GM19238 (cell line): ENCODE measurements at regions not wholly inside any gene's neighbourhood (a gene's known extent, or its start where the extent isn't known, plus 50 kb on each side); places are given as distances from the start of the nearest gene placed in this dataset.
A peak's percentile ranks its signal among the peaks of the same experiment; 100 is the strongest.
"Not testable (repeated sequence)": the region's sequence is repeated elsewhere in the genome, so short reads cannot be mapped to it uniquely, and the experiment has no call there.

ENCODE experiments used
- DNase-seq: peaks from one replicate; pipeline ENCODE4 v3.0.0; 2011; ENCODE audit warnings: low spot score; ENCODE audit not compliant: insufficient read length

GRCh38 chr16:26710450-26710849 lies 356.3 kb upstream of the C16orf82 start:
- no peak for DNase-seq

DNA sequence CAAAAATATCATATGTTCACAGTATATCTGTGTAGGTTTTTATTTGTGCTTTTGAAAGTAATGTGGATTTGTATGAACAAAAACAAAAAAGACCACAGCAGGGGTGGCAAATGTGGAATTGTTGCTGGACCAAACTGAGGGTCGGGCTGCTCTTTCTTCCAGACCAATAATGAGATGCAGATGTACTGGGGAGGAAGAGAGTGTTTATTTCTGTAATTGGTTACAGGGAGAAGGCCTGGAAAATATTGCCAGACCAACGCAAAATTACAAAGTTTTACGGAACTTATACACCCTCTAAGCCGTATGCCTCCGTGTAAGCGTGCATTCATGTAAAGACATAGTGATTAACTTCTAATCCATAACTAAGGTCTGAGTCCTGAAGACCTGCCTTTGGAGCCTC lies 353.9 kb upstream of the C16orf82 start:
- DNase-seq, result no peak

DNA sequence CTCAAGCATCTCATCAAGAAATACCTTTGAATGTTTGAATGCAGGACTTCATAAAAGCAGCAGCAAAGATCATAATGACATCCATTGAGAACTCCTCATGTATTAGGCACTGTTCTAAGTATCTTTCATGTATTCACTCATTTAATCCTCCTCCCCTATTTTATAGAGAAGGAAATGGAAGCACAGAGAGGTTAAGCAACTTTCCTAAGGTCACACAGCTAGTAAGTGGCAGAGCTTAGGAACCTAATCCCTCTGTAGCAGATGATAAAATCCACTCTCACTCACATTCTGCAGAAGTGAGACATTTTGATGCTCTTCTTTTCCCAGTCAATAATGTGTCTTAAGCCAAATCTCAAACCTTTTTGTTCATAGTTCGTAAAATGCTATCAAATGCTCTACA lies 350.8 kb upstream of the C16orf82 start:
- DNase-seq, result no peak

DNA sequence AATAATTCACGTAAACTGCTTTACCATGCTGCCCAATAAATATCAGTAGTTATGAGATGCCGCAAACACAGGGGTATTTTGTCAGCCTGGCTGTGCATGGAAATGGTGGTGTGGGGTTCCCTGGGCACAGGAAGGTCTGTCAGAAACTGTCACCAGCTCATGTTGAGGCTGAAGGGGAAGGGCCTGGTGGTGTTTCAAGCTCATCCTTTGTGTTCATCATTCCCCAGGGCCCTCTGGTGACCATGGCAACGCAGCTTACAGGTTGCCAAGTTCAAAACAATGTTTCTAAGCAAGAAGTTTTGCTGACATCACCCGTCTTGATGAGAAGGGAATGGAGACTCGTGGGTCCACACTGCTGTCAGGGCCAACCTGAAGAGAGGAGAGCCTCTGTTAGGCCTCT lies 348.9 kb upstream of the C16orf82 start:
- no peak for DNase-seq

GRCh38 chr16:26721290-26721689 lies 345.4 kb upstream of the C16orf82 start:
- no peak for DNase-seq

DNA sequence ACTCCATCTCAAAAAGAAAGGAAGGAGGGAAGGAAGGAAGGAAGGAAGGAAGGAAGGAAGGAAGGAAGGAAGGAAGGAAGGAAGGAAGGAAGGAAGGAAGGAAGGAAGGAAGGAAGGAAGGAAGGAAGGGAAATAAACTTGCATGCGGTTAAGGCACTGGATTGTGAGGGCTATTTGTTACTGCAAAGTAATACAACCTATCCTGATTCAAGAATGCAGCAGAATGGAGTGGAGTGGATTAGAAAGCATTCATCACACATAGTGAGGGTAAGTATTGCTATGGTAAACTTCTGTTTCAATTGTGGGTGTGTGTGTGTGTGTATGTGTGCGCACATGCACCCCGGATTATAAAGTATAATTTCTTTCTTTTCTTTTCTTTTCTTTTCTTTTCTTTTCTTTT lies 344.8 kb upstream of the C16orf82 start:
- DNase-seq, result not testable (repeated sequence)

GRCh38 chr16:26724189-26724588 lies 342.5 kb upstream of the C16orf82 start:
- no peak for DNase-seq

DNA sequence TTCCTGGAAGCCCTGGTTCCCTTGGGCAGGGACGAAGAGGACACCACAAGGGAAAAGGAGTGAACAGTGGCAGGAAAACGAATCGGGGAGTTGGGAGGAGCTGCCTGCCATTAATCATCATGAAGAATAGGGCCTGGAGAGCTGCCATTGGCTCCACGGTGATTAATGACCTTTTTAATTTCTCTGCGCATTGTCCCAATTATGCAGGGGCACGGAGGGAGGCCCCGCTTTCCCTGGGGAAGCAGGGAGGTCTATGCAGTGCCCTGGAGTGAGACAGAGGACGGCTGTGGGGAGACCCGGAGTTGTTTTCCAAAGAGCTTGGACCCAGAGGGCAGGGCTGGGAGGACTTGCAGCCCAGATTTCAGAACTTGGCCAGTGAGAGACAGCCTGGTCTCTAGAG lies 338.9 kb upstream of the C16orf82 start:
- DNase-seq, result no peak

DNA sequence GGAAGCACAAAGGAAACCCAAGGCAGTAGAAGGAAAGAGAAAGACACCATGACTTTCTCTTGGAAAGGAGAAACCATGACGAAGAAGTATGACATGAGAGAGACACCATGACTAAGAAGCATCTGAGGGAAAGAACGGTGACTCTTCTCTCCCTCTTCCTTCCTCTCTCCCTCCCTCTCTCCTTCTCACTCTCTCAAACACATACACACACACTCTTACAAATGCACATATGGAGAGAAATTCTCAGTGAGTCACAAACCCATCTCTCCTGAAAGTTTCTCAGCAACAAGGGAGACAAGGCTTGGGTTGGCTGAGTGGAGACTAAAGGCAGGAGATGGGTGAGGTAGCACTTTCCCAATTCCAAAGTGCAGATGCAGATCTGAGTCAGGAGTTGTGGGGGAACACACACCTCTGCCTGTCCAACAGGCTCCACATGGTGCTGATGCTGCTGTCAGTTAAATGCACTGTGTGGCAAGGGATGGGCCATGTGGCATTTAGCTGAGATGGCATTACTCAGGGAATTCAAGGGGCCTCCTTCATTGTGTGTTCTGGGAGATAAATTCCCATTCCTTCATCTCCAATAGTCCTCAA lies 336.7 kb upstream of the C16orf82 start:
- no peak for DNase-seq

GRCh38 chr16:26731729-26732128 lies 335.0 kb upstream of the C16orf82 start:
- DNase-seq, result no peak

DNA sequence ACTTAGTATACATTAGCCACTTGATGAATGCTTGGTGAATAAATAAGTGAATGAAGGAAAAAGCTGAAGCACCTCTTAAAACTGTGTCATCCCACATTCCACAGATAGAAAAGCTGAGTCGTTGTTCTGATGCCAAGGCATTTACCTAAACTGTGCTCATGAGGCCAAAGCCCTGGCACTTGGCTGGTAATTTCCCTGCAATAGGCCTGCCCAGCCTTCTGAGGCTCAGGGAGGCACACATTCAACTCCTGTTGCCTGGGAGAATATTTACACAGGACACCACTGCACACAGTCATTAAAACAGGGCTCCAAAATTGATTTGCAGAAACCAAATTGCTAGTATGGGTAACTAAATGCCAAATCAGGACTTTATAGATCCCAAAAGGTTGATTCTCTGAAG lies 333.0 kb upstream of the C16orf82 start:
- no peak for DNase-seq

DNA sequence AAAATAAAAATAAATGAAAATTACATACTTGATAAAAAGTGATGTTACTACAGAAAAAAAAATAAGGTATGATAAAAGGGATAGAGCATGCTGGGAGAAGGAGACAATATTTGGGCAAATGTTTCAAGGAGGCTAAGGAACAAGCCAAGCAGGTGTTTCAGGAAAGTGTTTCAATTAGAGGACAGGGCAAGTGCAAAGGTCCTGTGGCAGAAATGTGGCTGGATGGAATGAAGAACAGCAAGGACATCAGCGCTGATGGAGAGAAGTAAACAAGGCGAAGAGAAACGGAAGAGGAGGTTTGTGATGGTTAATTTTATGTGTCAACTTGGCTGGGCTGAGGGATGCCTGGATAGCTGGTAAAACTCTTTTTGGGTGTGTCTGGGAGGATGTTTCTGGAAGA lies 331.2 kb upstream of the C16orf82 start:
- no peak for DNase-seq

GRCh38 chr16:26736084-26736483 lies 330.6 kb upstream of the C16orf82 start:
- DNase-seq, result no peak

GRCh38 chr16:26740771-26741170 lies 326.0 kb upstream of the C16orf82 start:
- DNase-seq, result no peak

DNA sequence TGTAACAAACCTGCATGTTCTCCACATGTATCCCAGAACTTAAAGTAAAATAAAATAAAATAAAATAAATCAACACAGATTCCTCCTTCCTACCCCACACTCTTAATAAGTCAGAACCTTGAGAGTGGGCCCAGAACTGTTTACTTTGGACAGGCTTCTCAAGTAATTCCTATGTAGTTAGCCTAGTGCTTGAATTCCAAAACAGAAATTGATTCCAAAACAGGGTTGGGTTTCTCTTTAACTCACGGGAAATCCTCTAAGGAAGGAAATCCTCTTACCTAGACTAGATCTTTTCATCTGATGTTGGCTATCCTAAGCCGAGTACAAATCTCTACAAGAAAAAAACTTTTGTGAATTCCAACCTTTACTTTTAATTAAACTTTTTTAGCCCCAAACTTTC lies 324.7 kb upstream of the C16orf82 start:
- no peak for DNase-seq

DNA sequence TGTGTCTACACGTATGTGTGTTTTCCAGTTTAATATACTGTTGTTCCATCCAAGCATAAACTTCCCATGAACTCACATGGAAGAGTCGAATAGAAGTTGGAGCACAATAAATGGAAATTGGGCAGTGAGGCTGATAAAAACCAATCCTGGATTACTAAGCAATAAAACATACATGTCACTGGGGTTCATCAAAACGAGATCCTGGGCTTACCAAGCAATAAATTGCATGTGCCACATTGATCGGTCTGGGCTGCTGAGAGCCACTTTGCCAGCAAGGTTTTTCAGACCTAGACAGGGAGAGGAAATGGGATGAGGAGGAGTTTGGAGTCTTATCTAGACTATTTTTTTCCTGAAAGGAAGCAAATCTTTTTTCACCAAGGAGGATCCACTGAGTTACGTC lies 322.3 kb upstream of the C16orf82 start:
- DNase-seq, result no peak

GRCh38 chr16:26747760-26748159 lies 319.0 kb upstream of the C16orf82 start:
- DNase-seq, result no peak

- DNase-seq, result no peak
Observed at GRCh38 chr16:26749072-26749471, 317.7 kb upstream of the C16orf82 start.

DNA sequence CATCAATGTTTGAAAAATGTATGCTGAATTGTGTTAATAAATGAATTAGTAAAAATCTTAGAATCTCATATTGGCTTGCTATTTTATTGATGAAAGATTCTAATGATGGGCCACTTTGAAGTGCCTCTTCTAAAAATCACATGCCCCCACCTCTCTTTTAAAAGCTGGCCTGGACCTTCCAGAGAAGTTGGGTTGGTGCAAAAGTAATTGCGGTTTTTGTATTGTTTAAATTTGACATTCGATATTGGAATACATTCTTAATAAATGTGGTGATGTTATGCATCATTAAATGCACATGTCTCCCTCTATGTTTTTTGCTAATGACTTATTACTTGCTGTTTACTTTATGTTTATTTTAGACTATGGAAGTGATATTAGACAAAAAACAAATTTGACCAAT lies 314.6 kb upstream of the C16orf82 start:
- DNase-seq, result no peak

GRCh38 chr16:26756633-26757032 lies 310.1 kb upstream of the C16orf82 start:
- DNase-seq, result no peak

- no peak for DNase-seq
Observed at GRCh38 chr16:26762594-26762993, 304.1 kb upstream of the C16orf82 start.

DNA sequence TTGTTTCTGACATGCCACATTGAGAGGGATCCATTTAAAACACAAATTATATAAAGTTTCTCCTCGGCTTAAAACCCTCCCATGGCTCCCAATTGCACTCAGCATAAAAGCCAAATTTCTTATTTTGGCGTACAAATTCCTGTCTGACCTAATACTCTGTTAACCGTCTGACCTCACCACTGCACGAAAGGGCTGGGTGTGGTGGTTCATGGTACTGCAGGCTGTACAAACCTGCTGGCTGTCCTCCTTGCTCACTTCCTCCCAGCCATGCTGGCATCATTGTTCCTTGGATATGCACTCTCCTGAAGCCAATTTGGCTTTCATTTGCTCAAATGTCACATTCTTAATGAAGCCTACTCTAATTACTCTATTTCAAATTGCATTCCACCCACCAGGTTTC lies 301.6 kb upstream of the C16orf82 start:
- DNase-seq, result peak; percentile 7

GRCh38 chr16:26768385-26769010 lies 298.2 kb upstream of the C16orf82 start:
- DNase-seq, result no peak

GRCh38 chr16:26770547-26770946 lies 296.2 kb upstream of the C16orf82 start:
- no peak for DNase-seq
